Stimulated activated naive CD8-positive, alpha-beta T cell treated with anti-CD3 and anti-CD28 coated beads, Interleukin-15, Interleukin-2, amounts not matched to agents 100 ng/mL and 50 ng/mL, for 24 hours (primary cell): ENCODE measurements at regions not wholly inside any gene's neighbourhood (a gene's known extent, or its start where the extent isn't known, plus 50 kb on each side); places are given as distances from the start of the nearest gene placed in this dataset.
A peak's percentile ranks its signal among the peaks of the same experiment; 100 is the strongest.

Source experiments
- H3K27ac Mint-ChIP-seq: one replicate; pipeline ENCODE4 v1.8.0; 2021; ENCODE audit warnings: mild to moderate bottlenecking, mixed read lengths
- H3K27me3 Mint-ChIP-seq: one replicate; pipeline ENCODE4 v1.8.0; 2021; ENCODE audit warnings: mixed read lengths
- H3K36me3 Mint-ChIP-seq: one replicate; pipeline ENCODE4 v1.8.0; 2021; ENCODE audit warnings: low read depth, mixed read lengths
- H3K4me1 Mint-ChIP-seq: one replicate; pipeline ENCODE4 v1.8.0; 2021; ENCODE audit warnings: low read depth, mixed read lengths
- H3K4me3 Mint-ChIP-seq: one replicate; pipeline ENCODE4 v1.8.0; 2021; ENCODE audit warnings: mild to moderate bottlenecking, mixed read lengths
- H3K9me3 Mint-ChIP-seq: one replicate; pipeline ENCODE4 v1.8.0; 2021; ENCODE audit warnings: mixed read lengths

GRCh38 chr15:70503798-70504298, 259.5 kb downstream of the UACA start:
- Mint-ChIP-seq H3K27ac (no peak overlapping the region), H3K4me3 (no peak overlapping the region), H3K4me1 (peaks cover 72% of the 10 kb centered on the region), H3K36me3 (no peaks in the 10 kb centered on the region), H3K9me3 (peaks cover 7% of the 10 kb centered on the region), H3K27me3 (peaks cover 5% of the 10 kb centered on the region)

- peak overlapping the region; percentile 55 for H3K27ac Mint-ChIP-seq
- H3K27me3 Mint-ChIP-seq: peaks cover 5% of the 10 kb centered on the region
- H3K4me1 Mint-ChIP-seq: peaks cover 66% of the 10 kb centered on the region
Measured at GRCh38 chr15:70503073-70503745, 260.1 kb downstream of the UACA start.

DNA sequence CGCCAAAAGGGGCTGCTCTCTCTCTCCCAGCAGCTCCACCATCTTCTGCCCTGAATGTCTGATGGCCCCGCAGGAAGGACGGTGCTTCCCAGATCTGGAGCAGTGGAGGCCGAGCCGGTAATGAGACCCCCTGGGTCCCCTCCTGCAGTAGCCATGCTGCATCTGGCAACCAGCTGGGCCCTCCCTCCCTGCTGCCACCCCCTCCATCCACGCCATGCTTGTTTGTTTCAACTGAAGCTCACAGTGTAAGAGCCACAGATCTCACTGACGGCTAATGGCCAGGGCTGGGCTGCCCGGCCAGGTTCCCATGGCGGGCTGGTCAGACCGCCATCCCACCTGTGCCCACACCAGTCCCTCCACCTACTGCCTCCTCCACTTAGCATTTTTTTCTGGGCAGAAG, 260.8 kb downstream of the UACA start:
- Mint-ChIP-seq H3K9me3 (peaks cover 5% of the 10 kb centered on the region), H3K36me3 (no peaks in the 10 kb centered on the region), H3K27me3 (peaks cover 10% of the 10 kb centered on the region), H3K27ac (no peak overlapping the region), H3K4me3 (no peak overlapping the region), H3K4me1 (peaks cover 61% of the 10 kb centered on the region)

More at GRCh38 chr15:70503073-70503745, 260.1 kb downstream of the UACA start:
- Mint-ChIP-seq H3K9me3 (peaks cover 5% of the 10 kb centered on the region), H3K4me3 (no peak overlapping the region), H3K36me3 (no peaks in the 10 kb centered on the region)

DNA sequence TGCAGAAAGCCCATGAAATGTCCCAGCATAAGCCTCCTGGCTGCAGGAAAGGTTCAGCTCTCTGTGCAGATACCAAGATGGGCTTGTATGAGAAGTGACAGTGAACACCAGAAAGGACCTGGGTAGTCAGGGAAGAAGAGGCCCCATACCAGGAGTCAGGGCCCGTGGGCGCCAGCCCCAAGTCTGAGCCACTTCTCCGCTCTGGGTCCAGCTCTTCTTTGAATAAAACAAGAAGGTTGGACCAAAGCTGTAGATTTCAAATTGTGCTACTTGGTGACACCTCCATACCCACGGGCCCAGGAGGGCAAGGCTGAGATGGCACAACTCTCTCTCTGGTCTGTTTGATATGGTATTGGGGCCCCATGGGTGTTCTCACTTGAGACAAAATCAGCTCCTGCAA, 261.5 kb downstream of the UACA start:
- no peak overlapping the region for H3K27ac Mint-ChIP-seq
- H3K4me3 Mint-ChIP-seq: no peak overlapping the region
- H3K36me3 Mint-ChIP-seq: no peaks in the 10 kb centered on the region
- H3K27me3 Mint-ChIP-seq: peaks cover 16% of the 10 kb centered on the region
- H3K4me1 Mint-ChIP-seq: peaks cover 56% of the 10 kb centered on the region
- peaks cover 2% of the 10 kb centered on the region for H3K9me3 Mint-ChIP-seq

DNA sequence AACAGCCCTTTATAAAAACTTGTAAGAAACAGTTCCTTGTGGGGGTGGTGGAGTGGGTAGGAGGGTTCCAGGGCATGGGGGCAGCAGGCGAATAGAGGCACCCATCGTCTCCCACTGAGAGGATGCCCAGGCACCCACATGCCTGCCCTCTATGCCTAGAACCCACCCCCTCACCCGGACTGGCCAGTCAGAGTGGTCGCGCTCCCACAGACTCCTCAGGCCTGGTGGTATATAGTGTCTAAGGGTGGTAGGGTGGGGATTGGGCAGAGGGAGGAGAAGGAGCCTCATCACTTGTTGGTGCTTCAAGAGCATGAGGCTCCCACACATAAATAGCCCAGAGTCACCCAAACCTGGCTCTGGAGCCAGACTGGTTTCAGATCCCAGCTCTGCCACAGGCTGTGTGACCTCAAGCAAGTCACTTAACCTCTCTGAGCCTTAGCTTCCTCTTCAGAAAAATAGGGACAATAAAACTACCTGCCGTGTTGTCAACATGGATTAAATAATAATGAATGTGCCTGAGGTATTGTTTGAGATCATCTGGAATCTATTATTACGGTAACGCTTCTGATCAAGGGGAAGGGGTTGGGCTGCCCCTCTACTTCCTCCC, 262.1 kb downstream of the UACA start:
- no peaks in the 10 kb centered on the region for H3K9me3 Mint-ChIP-seq
- H3K27ac Mint-ChIP-seq: no peak overlapping the region
- H3K4me3 Mint-ChIP-seq: no peak overlapping the region
- no peaks in the 10 kb centered on the region for H3K36me3 Mint-ChIP-seq
- H3K27me3 Mint-ChIP-seq: peaks cover 20% of the 10 kb centered on the region
- peaks cover 55% of the 10 kb centered on the region for H3K4me1 Mint-ChIP-seq

GRCh38 chr15:70499791-70500190, 263.6 kb downstream of the UACA start:
- Mint-ChIP-seq H3K27me3 (peaks cover 32% of the 10 kb centered on the region), H3K36me3 (no peaks in the 10 kb centered on the region), H3K4me1 (peaks cover 52% of the 10 kb centered on the region), H3K27ac (no peak overlapping the region), H3K4me3 (no peak overlapping the region), H3K9me3 (no peaks in the 10 kb centered on the region)

- Mint-ChIP-seq H3K9me3 (no peaks in the 10 kb centered on the region), H3K36me3 (no peaks in the 10 kb centered on the region), H3K4me3 (no peak overlapping the region), H3K4me1 (peaks cover 52% of the 10 kb centered on the region), H3K27ac (no peak overlapping the region), H3K27me3 (peaks cover 38% of the 10 kb centered on the region)
Measured at GRCh38 chr15:70498096-70498626, 265.2 kb downstream of the UACA start.

- Mint-ChIP-seq H3K4me3 (no peak overlapping the region), H3K27me3 (peaks cover 38% of the 10 kb centered on the region), H3K36me3 (no peaks in the 10 kb centered on the region), H3K9me3 (no peaks in the 10 kb centered on the region), H3K27ac (no peak overlapping the region), H3K4me1 (peaks cover 52% of the 10 kb centered on the region)
Measured at GRCh38 chr15:70497661-70498060, 265.7 kb downstream of the UACA start.

DNA sequence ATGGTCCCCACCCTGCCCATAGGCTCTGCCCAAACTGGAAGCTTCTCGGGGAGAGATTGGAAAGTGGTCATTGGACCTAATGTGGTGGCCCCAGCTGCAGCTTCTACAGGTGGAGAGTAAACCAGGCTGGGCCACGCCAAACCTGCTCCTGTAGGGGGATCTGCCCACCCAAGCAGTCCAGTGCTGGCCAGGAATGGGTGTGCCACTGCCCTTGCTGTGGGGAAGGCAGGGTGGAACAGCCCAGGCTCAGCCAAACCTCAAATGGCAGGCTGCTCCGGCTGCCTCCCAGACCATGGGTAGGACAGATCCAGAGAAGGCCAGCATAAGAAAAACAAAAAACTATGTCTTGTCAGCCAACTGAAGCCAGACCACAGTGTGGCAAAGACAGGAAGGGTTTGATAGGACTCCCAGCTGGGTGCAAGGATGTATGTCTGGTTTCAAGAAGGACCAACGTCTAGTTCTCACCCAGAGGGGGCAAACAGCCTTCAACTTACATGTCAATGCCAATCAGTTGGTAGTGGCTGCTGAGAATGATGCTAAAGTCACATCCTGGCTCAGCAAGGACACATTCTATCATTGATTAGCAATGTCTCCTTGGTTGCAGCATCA, 267.3 kb downstream of the UACA start:
- H3K4me1 Mint-ChIP-seq: peaks cover 57% of the 10 kb centered on the region
- peaks cover 33% of the 10 kb centered on the region for H3K27me3 Mint-ChIP-seq
- no peak overlapping the region for H3K4me3 Mint-ChIP-seq
- H3K9me3 Mint-ChIP-seq: no peaks in the 10 kb centered on the region
- no peaks in the 10 kb centered on the region for H3K36me3 Mint-ChIP-seq
- H3K27ac Mint-ChIP-seq: no peak overlapping the region

- Mint-ChIP-seq H3K27ac (no peak overlapping the region), H3K27me3 (peaks cover 42% of the 10 kb centered on the region), H3K4me3 (peak overlapping the region; percentile 6), H3K4me1 (peaks cover 64% of the 10 kb centered on the region), H3K9me3 (no peaks in the 10 kb centered on the region), H3K36me3 (no peaks in the 10 kb centered on the region)
Measured at GRCh38 chr15:70494852-70495571, 268.3 kb downstream of the UACA start.

DNA sequence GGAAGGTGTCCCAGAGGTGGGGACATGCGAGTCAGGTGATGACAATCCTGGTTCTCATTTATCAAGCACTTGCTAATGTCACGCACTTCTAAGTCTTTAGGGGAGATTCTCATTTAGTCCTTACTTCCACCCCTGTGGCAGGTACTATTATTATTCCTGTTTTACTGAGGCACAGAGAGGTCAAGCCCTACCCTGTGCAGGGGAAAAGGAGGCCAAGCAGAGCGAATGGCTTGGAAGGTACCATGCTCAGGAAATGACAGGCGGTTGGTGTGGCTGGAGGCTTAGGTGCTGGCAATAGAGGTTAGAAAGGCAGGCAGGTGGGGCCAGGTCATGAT, 268.9 kb downstream of the UACA start:
- Mint-ChIP-seq H3K27ac (peak overlapping the region; percentile 18), H3K4me3 (no peak overlapping the region), H3K9me3 (no peaks in the 10 kb centered on the region)

GRCh38 chr15:70493787-70494516, 269.4 kb downstream of the UACA start:
- peak overlapping the region; percentile 33 for H3K27ac Mint-ChIP-seq
- H3K4me3 Mint-ChIP-seq: peak overlapping the region; percentile 65
- H3K27me3 Mint-ChIP-seq: peaks cover 51% of the 10 kb centered on the region
- peaks cover 64% of the 10 kb centered on the region for H3K4me1 Mint-ChIP-seq
- no peaks in the 10 kb centered on the region for H3K9me3 Mint-ChIP-seq
- H3K36me3 Mint-ChIP-seq: no peaks in the 10 kb centered on the region

More for the DNA sequence above, 268.9 kb downstream of the UACA start:
- H3K36me3 Mint-ChIP-seq: no peaks in the 10 kb centered on the region
- H3K27me3 Mint-ChIP-seq: peaks cover 45% of the 10 kb centered on the region
- peaks cover 64% of the 10 kb centered on the region for H3K4me1 Mint-ChIP-seq

DNA sequence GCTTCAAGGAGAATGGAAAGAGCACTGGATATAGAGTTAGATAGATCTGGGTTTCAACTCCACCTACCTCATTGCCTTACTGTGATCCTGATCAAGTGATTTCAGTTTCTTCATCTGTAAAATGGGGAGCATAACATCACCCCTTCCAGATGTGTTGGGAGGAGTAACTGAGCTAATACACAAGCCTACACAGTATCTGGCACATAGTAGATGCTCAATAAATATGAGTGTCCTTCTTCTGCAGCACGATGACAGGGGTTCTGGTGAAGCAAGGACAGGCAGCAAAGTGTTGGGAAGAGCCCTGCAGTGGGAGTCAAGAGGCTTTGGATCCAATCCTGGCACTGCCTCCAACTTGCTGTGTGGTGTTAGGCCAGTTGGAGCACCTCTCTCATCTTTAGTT, 270.0 kb downstream of the UACA start:
- H3K4me3 Mint-ChIP-seq: peak overlapping the region; percentile 65
- H3K27ac Mint-ChIP-seq: peak overlapping the region; percentile 95
- H3K27me3 Mint-ChIP-seq: peaks cover 54% of the 10 kb centered on the region
- no peaks in the 10 kb centered on the region for H3K9me3 Mint-ChIP-seq
- H3K4me1 Mint-ChIP-seq: peaks cover 64% of the 10 kb centered on the region
- no peaks in the 10 kb centered on the region for H3K36me3 Mint-ChIP-seq
